Ovary (tissue), 7 donors: ENCODE measurements at regions not wholly inside any gene's neighbourhood (a gene's known extent, or its start where the extent isn't known, plus 50 kb on each side); places are given as distances from the start of the nearest gene placed in this dataset.

Experiments
- DNase-seq, 5 donors: peaks; one replicate each; pipeline ENCODE4 v3.0.0-alpha.2; 2019 to 2020
- H3K27ac ChIP-seq, 2 donors: fragments of 200-600 bp; one replicate each; pipeline versions ENCODE4 v1.5.1 to v1.8.0; 2019 to 2022
- H3K27me3 ChIP-seq: fragments of 200-600 bp; one replicate; pipeline ENCODE4 v1.8.0; 2022
- H3K36me3 ChIP-seq: fragments of 200-600 bp; sonication (generic); one replicate; pipeline ENCODE4 v1.5.1; 2019
- H3K4me1 ChIP-seq: one replicate; pipeline ENCODE4 v1.8.1; 2013; ENCODE audit warnings: mild to moderate bottlenecking, moderate library complexity; ENCODE audit not compliant: insufficient read depth
- H3K4me3 ChIP-seq: fragments of 200-600 bp; sonication (generic); one replicate; pipeline ENCODE4 v1.5.1; 2017
- H3K9me3 ChIP-seq, 2 donors: fragments of 200-600 bp in 1 of 2; sonication (generic) in 1 of 2; one replicate each; pipeline versions ENCODE4 v1.5.1 to v1.8.1; 2013 to 2019; ENCODE audit warnings: mild to moderate bottlenecking in 1 of 2, moderate library complexity in 1 of 2
- CTCF ChIP-seq, 3 donors: fragments of 450-650 bp in 2 of 3; fragments of 200-600 bp in 1 of 3; IDR thresholded peaks; one replicate each; pipeline versions ENCODE4 v1.5.1 to v1.8.0; 2016 to 2022; ENCODE audit warnings: antibody characterized with exemption in 3 of 3, mild to moderate bottlenecking in 1 of 3
- EP300 ChIP-seq: sonication (generic); formaldehyde crosslinking; IDR thresholded peaks from one replicate; pipeline ENCODE4 v1.6.1; 2017; ENCODE audit warnings: antibody characterized with exemption
- POLR2A ChIP-seq: fragments of 450-650 bp; IDR thresholded peaks from one replicate; pipeline ENCODE4 v1.6.1; 2017; ENCODE audit warnings: antibody characterized with exemption, mild to moderate bottlenecking, moderate library complexity
- WGBS, 3 donors: extraction: QIAGEN DNeasy Blood & Tissue Kit in 1 of 3; methylation state at CpG; one replicate each; pipeline versions ENCODE4 v1.1.5 to v1.1.7; 2013 to 2017; 5-methylcytosine and 5-hydroxymethylcytosine counted together
- intact Hi-C, 4 donors: fragments of 100-400 bp; cut with DNase I; formaldehyde crosslinking; loops; one replicate each; pipeline versions ENCODE4 v1.11.0 to v1.15.1; 2022 to 2023
- donor health status: DM: no; HTN: no; CAD: no; lungs with moderate emphysema.
- donor health status: DM: no; HTN: no; CAD: no.
- donor health status: Bipolar disorder and iron deficiency.
- donor health status: DM: no; HTN: no; CAD: no.
- donor health status: DM: yes; HTN: yes; CAD: no.

DNA sequence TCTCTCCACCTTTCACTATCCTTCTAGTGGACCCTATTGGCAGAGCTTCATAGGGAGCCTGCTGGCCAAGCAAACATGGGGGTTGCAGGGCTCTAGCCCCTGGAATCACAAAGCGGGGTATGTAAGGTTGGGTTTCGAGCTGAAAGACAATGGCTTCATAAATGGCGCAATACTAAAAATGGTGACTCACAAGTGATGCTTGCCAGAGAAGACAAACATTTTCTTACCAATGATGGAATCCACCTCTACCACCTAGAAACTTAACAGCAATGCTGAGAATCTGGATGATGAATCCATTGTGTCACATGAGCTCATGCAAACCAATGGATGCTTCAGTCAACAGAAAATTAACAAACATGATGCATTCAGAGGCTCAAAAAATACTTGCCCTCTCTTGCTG, 375.3 kb upstream of the PSMD7 start:
- Histone ChIP-seq H3K27ac (no peak overlapping the region), H3K9me3 (no peaks in the 10 kb centered on the region), H3K27me3 (no peaks in the 10 kb centered on the region), H3K36me3 (no peaks in the 10 kb centered on the region), H3K4me1 (no peaks in the 10 kb centered on the region), H3K4me3 (no peak overlapping the region)
- 93 to 95% (median 94%) methylated on average over 3 of the region's 3 CpGs for WGBS, 3 donors
- no peak for TF ChIP-seq POLR2A
- no peak for TF ChIP-seq CTCF (IDR thresholded peaks at IDR 0.05)
- TF ChIP-seq EP300, result no peak
- intact Hi-C loops, result no loop called here
- DNase-seq, result no peak

DNA sequence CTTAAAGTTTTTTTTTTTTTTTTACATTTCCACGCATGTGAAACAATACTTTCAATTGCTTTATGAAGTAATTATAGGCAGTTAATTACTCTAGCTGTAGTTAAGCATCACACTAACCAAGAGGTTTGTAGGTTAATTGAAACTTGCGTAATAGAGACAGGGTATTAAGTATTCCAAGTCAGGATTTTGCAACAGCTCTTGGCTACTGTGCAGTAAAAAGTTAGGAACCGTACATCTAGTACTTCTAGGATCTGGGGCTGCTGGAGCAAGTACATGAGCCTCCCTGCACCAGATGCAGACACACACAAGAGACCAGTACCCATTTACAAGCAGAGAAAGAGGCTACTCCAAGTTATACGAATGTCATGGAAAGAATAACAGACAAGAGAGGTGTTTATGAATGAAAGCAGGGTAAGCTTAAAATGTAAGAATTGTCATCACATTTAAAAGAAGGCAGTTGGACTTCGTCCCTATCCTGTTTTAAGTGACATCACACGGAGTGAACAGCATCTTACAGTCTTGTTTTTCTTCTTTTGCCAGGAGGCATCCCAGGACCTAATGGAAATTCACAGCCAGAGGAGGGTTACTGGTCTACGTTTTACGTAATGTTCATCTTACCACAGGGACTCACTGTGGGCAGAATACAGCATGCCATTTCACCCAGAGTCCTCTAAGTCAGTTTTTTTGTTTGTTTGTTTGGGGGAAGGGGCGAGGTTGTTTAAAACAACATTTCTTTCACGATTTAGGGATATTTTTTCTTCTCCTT, 379.6 kb upstream of the PSMD7 start:
- no peaks in the 10 kb centered on the region for H3K4me1 ChIP-seq
- WGBS, 3 donors, result 56 to 65% (median 61%) methylated on average over 10 of the region's 10 CpGs
- no peaks in the 10 kb centered on the region for H3K36me3 ChIP-seq
- no peak overlapping the region for H3K27ac ChIP-seq
- H3K9me3 ChIP-seq, result no peaks in the 10 kb centered on the region
- no peak for DNase-seq
- TF ChIP-seq EP300 (no peak), POLR2A (no peak), CTCF (IDR thresholded peaks at IDR 0.05) (no peak)
- intact Hi-C loops, result no loop called here
- H3K4me3 ChIP-seq, result no peak overlapping the region
- no peaks in the 10 kb centered on the region for H3K27me3 ChIP-seq

GRCh38 chr16:73915935-73916334, 380.7 kb upstream of the PSMD7 start:
- H3K36me3 ChIP-seq, result no peaks in the 10 kb centered on the region
- H3K4me3 ChIP-seq, result no peak overlapping the region
- intact Hi-C loops, result no loop called here
- WGBS, 3 donors, result 56 to 70% (median 64%) methylated on average over 4 of the region's 4 CpGs
- H3K27ac ChIP-seq, result no peak overlapping the region
- no peak for TF ChIP-seq EP300
- TF ChIP-seq POLR2A, result no peak
- H3K27me3 ChIP-seq, result no peaks in the 10 kb centered on the region
- no peaks in the 10 kb centered on the region for H3K4me1 ChIP-seq
- no peak for DNase-seq
- H3K9me3 ChIP-seq, result no peaks in the 10 kb centered on the region

DNA sequence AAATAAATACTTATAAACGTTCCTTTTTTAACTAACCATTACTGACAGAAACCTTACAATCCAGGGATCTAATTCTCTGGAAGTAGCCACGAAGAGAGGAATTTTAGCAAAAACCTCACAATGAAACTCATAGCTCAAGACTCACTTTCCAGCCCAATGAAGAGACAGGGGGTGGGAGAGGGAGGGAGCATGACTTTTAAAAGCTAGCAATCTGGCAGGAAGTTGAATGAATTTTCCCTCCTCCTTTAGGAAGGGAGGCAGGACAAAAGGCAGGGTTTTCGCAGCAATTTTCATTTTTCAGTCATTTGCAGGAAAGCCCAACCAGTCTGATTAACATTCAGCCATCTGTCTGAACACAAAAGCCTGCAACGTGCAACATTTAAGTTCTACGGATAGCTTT, 381.5 kb upstream of the PSMD7 start:
- no peaks in the 10 kb centered on the region for H3K9me3 ChIP-seq
- no peak overlapping the region for H3K27ac ChIP-seq
- TF ChIP-seq EP300, result no peak
- no peaks in the 10 kb centered on the region for H3K27me3 ChIP-seq
- H3K36me3 ChIP-seq, result no peaks in the 10 kb centered on the region
- no peak overlapping the region for H3K4me3 ChIP-seq
- no peaks in the 10 kb centered on the region for H3K4me1 ChIP-seq
- intact Hi-C loops, result no loop called here
- 23 to 38% (median 31%) methylated on average over 5 of the region's 5 CpGs for WGBS, 3 donors
- no peak for DNase-seq

DNA sequence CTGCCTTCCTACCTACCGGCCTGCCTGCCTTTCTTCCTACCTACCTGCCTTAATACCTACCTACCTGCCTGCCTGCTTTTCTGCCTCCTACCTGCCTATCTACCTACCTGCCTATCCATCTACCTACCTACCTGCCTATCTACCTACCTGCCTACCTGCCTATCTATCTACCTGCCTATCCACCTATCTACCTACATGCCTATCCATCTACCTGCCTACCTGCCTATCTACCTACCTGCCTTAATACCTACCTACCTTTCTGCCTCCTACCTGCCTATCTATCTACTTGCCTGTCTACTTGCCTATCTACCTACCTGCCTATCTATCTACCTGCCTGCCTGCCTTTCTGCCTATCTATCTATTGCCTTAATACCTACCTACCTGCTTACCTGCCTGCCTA, 383.8 kb upstream of the PSMD7 start:
- intact Hi-C loops, result no loop called here
- TF ChIP-seq EP300 (no peak), CTCF (IDR thresholded peaks at IDR 0.05) (no peak), POLR2A (no peak)
- WGBS, 3 donors, result 92 to 97% (median 97%) methylated on average over 1 of the region's 1 CpG

More for the DNA sequence above, 383.8 kb upstream of the PSMD7 start:
- no peaks in the 10 kb centered on the region for H3K4me1 ChIP-seq
- DNase-seq, result no peak
- no peaks in the 10 kb centered on the region for H3K36me3 ChIP-seq
- H3K9me3 ChIP-seq, result no peaks in the 10 kb centered on the region
- H3K4me3 ChIP-seq, result no peak overlapping the region
- no peak overlapping the region for H3K27ac ChIP-seq
- no peaks in the 10 kb centered on the region for H3K27me3 ChIP-seq
